HG02938 (cell line): ENCODE measurements at regions not wholly inside any gene's neighbourhood (a gene's known extent, or its start where the extent isn't known, plus 50 kb on each side); places are given as distances from the start of the nearest gene placed in this dataset.

ENCODE experiments used
- ATAC-seq: cut with Tn5 transposase; IDR thresholded peaks from one replicate; pipeline ENCODE4 v1.9.1; 2021; ENCODE audit warnings: mild to moderate bottlenecking, moderate library complexity; ENCODE audit not compliant: unreplicated experiment

- no peak for ATAC-seq
Measured at GRCh38 chr19:28983430-28983829, 229.5 kb downstream of the UQCRFS1 start.

GRCh38 chr19:28981994-28982393 lies 231.0 kb downstream of the UQCRFS1 start:
- no peak for ATAC-seq

- no peak for ATAC-seq
Measured at GRCh38 chr19:28981518-28981917, 231.4 kb downstream of the UQCRFS1 start.

GRCh38 chr19:28980236-28980868 lies 232.6 kb downstream of the UQCRFS1 start:
- no peak for ATAC-seq

GRCh38 chr19:28977826-28978225 lies 235.1 kb downstream of the UQCRFS1 start:
- no peak for ATAC-seq

- no peak for ATAC-seq
Measured at GRCh38 chr19:28972058-28972852, 240.7 kb downstream of the UQCRFS1 start.

- no peak for ATAC-seq
Measured at GRCh38 chr19:28971513-28971912, 241.4 kb downstream of the UQCRFS1 start.

GRCh38 chr19:28971049-28971448 lies 241.9 kb downstream of the UQCRFS1 start:
- ATAC-seq: no peak

- ATAC-seq: no peak
Measured at GRCh38 chr19:28968721-28969120, 244.2 kb downstream of the UQCRFS1 start.

GRCh38 chr19:28966737-28967399 lies 246.1 kb downstream of the UQCRFS1 start:
- no peak for ATAC-seq

GRCh38 chr19:28964500-28964899 lies 248.5 kb downstream of the UQCRFS1 start:
- no peak for ATAC-seq

- ATAC-seq: no peak
Measured at GRCh38 chr19:28963486-28964250, 249.3 kb downstream of the UQCRFS1 start.

- no peak for ATAC-seq
Measured at GRCh38 chr19:28961772-28962500, 251.0 kb downstream of the UQCRFS1 start.

- no peak for ATAC-seq
Measured at GRCh38 chr19:28960986-28961705, 251.8 kb downstream of the UQCRFS1 start.

GRCh38 chr19:28960586-28960985 lies 252.4 kb downstream of the UQCRFS1 start:
- no peak for ATAC-seq

GRCh38 chr19:28956961-28957360 lies 256.0 kb downstream of the UQCRFS1 start:
- no peak for ATAC-seq

GRCh38 chr19:28956421-28956820 lies 256.5 kb downstream of the UQCRFS1 start:
- no peak for ATAC-seq

- no peak for ATAC-seq
Measured at GRCh38 chr19:28949535-28949934, 263.4 kb downstream of the UQCRFS1 start.

GRCh38 chr19:28949027-28949426 lies 263.9 kb downstream of the UQCRFS1 start:
- no peak for ATAC-seq

- no peak for ATAC-seq
Measured at GRCh38 chr19:28948566-28948965, 264.4 kb downstream of the UQCRFS1 start.
